Stomach (tissue), 4 donors: ENCODE measurements at regions not wholly inside any gene's neighbourhood (a gene's known extent, or its start where the extent isn't known, plus 50 kb on each side); places are given as distances from the start of the nearest gene placed in this dataset.

Experiments used
- CTCF ChIP-seq, 7 experiments: fragments of 450-650 bp in 4 of 7; fragments of 200-600 bp in 3 of 7; sonication (generic) in 3 of 7; IDR thresholded peaks; one replicate each; pipeline ENCODE4 v1.5.1; 2016 to 2019; ENCODE audit warnings: antibody characterized with exemption in 7 of 7, control low read depth in 2 of 7, mild to moderate bottlenecking in 1 of 7
- POLR2A ChIP-seq, 4 donors: fragments of 450-650 bp; IDR thresholded peaks; one replicate each; pipeline ENCODE4 v1.6.1; 2016; ENCODE audit warnings: antibody characterized with exemption in 4 of 4, control low read depth in 2 of 4, mild to moderate bottlenecking in 1 of 4, moderate library complexity in 1 of 4
- POLR2AphosphoS5 ChIP-seq, 3 donors: sonication (generic); formaldehyde crosslinking; IDR thresholded peaks; one replicate each; pipeline ENCODE4 v1.6.1; 2016; ENCODE audit warnings: antibody characterized with exemption in 3 of 3

- TF ChIP-seq POLR2A (IDR thresholded peaks at IDR 0.05) (no peak), CTCF (IDR thresholded peaks at IDR 0.05) (no peak), POLR2AphosphoS5 (IDR thresholded peaks at IDR 0.05) (no peak)
Observed at GRCh38 chr12:41988715-41989114, 156.0 kb downstream of the GXYLT1 start.
